Fibroblast of villous mesenchyme (primary cell): ENCODE measurements at regions not wholly inside any gene's neighbourhood (a gene's known extent, or its start where the extent isn't known, plus 50 kb on each side); places are given as distances from the start of the nearest gene placed in this dataset.

Experiments used
- DNase-seq: peaks from one replicate; pipeline ENCODE4 v3.0.0-alpha.2; 2010; ENCODE audit warnings: low read depth
- H3K4me3 ChIP-seq: 2 replicates; pipeline ENCODE4 v1.5.1; 2011; ENCODE audit warnings: low read depth, mild to moderate bottlenecking, low read length
- CTCF ChIP-seq: IDR thresholded peaks from 2 replicates; pipeline ENCODE4 v1.5.1; 2012; ENCODE audit warnings: low read depth, mild to moderate bottlenecking, low read length; ENCODE audit not compliant: insufficient read depth

DNA sequence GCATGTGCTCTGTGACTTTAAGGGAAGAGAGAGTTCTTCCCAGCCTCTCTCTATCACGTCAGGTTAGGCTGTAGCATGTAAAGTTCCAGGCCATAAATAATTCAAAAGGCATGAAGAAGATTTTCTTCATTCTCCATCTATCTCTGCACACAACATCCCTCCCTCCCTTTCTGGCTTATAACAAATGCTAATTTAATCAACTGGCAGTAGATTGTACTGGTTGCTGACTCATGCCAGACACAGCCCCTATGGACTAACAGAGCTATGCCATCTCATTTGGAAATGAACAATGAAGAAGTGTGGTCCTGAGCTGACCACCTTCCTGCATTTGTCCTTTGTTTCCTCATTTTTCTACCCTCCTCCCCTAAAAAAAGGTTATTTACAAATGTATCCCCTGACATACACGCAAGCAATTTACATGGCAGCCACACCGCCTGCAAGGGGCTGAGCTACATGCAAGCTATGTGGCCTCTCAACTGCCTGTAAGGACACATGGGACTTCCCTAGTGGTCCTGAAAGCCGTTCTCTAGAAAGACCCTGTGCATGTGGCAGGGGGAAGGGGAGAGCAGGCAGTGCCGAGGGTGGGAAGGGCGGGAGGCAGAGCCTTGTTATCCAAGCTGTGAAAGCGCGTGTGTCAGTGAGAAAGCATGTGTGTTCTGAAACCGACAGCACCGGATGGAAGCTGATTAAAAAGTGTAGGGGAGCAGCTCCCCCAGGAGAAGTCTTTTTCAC, 90.9 kb upstream of the KLF7 start:
- peak; percentile 36 for DNase-seq
- no peak for TF ChIP-seq CTCF
- H3K4me3 ChIP-seq: no peak overlapping the region

DNA sequence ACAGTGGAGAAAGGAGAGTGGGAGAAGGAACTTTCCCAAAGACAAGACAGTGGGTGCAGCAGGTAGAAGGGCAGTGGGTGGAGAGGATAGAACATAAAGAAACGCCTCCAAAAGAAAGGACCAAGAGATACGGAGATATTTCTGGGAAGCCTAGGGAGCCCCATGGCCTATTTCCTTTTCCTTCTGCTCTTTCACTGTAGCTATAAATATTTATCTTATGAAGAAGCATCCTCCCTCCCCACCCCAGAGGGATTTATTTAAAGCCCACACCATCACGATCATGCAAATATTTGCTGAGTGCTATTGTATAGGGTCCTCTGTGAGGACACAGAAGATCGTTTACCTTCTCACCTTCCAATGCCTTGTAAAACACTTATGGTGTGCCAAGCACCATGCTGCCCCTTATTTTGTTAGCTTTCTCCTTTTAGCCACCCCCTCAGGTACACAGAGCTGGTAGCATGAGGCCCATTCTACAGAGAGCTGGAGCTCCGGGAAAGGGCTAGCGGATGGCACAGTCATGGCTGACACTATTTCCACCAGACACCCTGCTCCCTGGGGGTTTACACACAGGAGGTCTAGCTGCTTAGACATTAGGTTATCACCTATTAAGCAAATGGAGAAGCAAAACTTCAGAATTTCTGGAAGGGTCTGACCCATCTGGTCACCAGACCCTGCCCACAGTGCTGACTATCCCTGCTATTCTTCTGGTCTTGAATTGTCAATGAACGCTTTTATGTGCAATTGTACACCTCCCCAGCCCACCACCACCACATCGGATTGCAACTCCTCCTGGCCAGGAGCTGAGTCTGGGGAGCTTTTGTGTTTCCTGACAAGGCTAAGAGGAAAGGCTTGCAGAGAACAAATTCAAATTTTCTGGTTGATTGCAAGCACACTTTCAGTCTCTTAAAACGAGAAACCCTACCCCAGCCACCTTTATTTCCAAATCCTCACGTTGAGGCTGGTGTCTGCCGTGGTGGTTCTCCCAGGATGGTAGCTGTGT, 91.8 kb upstream of the KLF7 start:
- peak; percentile 29 for DNase-seq
- no peak for TF ChIP-seq CTCF
- no peak overlapping the region for H3K4me3 ChIP-seq

DNA sequence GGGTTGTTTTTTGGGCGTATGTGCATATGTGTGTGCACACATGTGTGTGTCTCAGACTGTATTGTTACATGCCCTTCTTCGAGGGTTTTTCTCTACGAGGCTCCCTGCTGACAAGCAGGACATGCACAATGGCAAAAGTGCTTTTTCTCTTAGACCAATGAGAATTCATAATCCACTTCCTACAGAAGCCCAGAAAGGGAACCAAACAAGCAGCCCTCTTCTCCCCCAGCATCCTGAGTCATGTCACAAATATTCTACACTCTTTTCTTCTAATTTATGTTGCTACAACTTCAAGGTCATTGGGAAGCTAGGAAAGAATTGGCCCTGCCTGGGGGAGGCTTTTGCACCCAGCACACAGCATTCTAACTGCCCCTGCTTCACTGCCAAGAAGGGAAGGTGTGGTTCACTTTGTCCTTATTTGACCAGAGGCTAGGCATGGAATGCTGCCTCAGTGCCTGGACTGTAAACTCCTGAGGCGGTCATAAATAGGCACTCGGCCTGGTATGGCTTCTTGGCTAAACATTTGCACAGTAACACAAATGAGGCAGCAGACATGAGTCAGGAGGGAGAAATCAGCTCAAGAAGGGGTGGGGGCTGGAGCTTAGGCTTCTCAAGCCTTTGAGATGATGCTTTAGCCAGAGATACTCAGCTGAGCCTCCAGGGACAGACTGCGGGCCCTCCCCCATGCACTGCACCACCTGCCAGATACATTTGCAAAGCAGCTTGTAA, 92.7 kb upstream of the KLF7 start:
- peak; percentile 98 for DNase-seq
- TF ChIP-seq CTCF: peak; percentile 8
- H3K4me3 ChIP-seq: no peak overlapping the region

- peak; percentile 17 for DNase-seq
- TF ChIP-seq CTCF: no peak
- H3K4me3 ChIP-seq: no peak overlapping the region
Measured at GRCh38 chr2:207260021-207260420, 94.3 kb upstream of the KLF7 start.

DNA sequence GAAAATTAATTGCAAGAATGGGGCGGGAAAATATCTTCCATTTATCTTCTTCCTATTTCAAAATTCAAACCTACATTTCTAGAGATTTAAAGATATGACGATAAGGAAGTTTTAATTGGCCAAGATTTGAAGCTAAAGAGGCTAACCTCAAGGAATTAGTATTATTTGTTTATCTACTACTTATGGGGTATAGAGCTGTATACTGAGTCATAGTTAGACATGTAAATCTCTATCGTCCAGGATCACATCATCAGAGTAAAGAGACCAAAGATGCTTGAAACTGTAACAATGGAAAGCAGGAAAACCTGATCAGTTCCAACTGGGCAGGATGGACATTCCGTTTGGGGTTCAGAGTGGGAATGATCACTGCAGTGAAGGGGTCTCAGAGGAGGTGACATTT, 95.2 kb upstream of the KLF7 start:
- TF ChIP-seq CTCF: no peak
- DNase-seq: peak; percentile 29
- no peak overlapping the region for H3K4me3 ChIP-seq

DNA sequence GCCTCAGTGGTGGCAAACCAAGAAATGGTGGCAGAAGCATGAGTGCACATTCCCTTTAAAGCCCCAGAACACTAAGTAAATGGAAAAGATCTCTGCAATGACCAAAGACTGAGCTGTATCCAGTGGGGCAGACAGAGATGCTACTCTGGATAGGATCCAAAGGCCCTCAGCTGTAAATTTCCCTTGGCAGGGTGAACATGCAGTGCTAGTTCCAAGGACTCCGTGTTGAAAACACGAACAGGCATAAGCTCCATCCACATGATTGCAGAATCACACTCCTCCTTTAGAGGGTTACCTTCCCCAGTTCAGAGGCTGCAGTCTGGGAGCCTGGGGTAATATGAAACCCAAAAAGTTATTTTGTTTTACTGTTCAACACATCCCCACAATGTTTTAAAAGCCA, 98.6 kb upstream of the KLF7 start:
- no peak for DNase-seq
- TF ChIP-seq CTCF: no peak
- no peak overlapping the region for H3K4me3 ChIP-seq
